RPMI7951 (cell line): ENCODE measurements at regions not wholly inside any gene's neighbourhood (a gene's known extent, or its start where the extent isn't known, plus 50 kb on each side); places are given as distances from the start of the nearest gene placed in this dataset.
"Not testable (repeated sequence)": the region's sequence is repeated elsewhere in the genome, so short reads cannot be mapped to it uniquely, and the experiment has no call there.

ENCODE experiments used
- DNase-seq: peaks from one replicate; pipeline ENCODE4 v3.0.0-alpha.2; 2012; ENCODE audit warnings: low read depth

DNA sequence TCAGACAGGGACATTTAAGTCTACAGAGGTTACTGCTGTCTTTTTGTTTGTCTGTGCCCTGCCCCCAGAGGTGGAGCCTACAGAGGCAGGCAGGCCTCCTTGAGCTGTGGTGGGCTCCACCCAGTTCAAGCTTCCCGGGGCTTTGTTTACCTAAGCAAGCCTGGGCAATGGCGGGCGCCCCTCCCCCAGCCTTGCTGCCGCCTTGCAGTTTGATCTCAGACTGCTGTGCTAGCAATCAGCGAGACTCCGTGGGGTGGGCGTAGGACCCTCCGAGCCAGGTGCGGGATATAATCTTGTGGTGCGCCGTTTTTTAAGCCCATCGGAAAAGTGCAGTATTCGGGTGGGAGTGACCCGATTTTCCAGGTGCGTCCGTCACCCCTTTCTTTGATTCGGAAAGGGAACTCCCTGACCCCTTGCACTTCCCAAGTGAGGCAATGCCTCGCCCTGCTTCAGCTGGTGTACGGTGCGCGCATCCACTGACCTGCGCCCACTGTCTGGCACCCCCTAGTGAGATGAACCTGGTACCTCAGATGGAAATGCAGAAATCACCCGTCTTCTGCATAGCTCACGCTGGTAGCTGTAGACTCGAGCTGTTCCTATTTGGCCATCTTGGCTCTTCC lies 134.1 kb upstream of the KITLG start:
- DNase-seq: not testable (repeated sequence)

DNA sequence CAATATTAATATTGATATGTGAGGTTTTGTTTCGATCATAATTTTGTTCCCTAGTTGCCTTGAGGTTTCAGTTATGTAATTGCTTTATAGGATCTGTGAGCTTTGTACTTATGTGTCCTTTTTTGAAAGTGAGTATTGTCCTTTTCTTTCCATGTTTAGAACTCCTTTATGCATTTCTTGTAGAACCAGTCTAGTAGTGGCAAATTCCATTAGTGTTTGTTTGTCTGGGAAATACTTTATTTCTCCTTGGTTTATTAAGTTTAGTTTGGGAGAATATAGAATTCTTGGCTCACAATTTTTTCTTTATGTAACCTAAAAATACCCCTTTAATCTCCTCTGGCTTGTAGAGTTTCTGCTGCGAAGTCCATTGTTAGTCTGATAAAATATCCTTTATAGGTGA lies 127.5 kb upstream of the KITLG start:
- DNase-seq: no peak

DNA sequence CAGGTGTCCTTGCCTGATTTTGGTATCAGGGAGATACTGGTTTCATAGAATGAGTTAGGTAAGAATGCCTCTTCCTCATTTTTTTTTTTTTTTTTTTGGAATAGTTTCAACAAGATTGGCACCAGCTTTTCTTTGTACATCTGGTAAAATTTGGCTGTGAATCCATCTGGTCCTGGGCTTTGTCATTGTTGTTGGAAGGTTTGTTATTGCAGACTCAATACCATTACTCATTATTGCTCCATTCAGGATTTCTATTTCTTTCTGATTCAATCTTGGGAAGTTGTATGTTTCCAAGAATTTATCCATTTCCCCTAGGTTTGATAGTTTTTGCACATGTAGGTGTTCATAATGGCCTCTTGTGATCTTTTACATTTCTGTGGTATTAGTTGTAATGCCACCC lies 126.0 kb upstream of the KITLG start:
- DNase-seq: no peak

GRCh38 chr12:88703790-88704189 lies 123.5 kb upstream of the KITLG start:
- DNase-seq: peak; percentile 9

DNA sequence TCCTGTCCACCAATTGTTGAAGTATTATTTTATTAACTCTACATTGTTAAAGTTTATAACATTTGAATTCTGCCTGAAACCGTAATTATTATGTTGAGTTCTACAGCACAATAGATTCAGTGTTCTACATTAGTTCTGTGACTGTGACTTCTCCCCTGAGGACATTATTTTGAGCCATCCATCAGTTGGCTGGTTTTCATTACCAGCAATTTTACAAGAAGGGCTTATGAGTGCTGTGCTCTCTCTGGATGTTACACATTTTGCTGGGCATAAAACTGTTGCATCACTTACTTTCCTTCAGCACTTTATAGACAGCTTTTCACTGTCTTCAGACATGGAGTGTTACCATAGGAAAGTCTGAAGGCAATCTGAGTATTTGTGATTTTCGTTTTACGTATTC lies 118.2 kb upstream of the KITLG start:
- peak; percentile 18 for DNase-seq

- DNase-seq: no peak
Measured at GRCh38 chr12:88693837-88694445, 113.7 kb upstream of the KITLG start.

DNA sequence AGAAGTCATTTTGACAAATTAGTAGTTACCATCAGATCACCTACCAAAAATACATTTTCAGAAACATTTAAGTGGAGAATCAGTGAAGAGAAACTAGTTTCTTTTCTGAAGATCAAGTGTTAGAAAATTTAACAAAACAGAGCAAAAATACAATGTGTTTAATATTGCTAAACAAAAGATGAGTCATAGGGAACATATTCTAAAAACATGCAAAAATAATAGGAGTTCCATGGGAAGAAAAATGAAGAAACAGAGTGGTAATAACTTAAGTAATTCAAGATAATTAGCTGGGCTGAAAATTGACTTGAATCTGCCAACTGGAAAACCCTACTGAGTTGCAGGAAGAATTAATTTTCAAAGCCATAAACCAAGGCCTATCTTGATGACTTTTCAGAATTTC lies 111.5 kb upstream of the KITLG start:
- DNase-seq: no peak

GRCh38 chr12:88684610-88685009 lies 104.3 kb upstream of the KITLG start:
- DNase-seq: no peak

DNA sequence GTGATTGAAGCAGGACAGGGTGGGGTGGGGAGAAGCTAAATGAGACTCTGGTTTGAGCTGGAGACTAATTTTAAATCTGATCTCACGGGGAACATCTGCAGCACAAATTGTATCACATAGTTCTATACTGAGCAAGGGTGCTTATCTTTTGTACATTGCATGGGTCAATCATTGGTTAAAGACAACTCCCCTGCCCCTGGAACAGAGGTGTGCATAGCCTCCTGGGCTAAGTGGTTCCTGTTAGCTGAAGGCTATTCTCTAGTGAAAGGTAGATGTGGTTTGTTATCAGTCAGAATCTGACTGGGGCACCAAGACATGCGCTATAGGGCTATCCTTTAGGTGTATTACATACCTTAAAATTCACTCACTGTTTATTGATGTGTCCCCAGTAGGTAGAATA lies 103.9 kb upstream of the KITLG start:
- DNase-seq: no peak

DNA sequence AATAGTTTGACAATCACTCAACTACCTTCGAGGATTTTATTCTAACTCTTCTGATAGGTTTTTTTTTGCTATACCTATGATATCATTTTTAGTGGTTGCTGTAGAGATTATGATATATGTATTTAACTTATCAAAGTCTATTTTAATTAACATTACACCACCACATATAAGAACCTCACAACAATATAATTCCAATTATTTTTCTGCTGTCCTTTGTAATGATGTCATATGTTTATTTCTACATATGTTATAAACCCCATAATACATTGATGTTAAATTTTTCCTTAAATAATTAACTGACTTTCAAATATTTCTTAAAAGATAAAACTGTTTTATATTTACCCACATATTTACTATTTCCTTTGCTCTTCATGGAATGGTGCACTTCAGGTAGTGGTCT lies 103.4 kb upstream of the KITLG start:
- no peak for DNase-seq

GRCh38 chr12:88681271-88681670 lies 101.0 kb upstream of the KITLG start:
- DNase-seq: no peak

DNA sequence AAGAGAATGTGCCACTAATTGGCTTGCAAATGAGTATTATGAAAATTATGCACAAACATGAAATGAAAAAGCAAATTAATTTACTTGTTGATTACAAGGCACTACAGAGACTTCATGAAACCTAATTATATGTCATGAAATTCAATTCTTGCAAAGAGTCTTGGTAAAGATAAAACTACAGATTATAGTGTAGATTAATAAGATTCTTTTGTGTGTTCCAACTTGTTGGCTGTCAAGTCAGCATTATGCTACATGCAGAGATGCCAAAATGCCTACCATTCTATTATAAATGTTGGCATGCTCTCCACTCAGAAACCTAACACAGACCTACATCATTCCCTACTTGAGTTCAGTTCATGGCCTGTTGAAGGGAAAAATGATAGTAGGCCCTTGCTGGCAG lies 97.2 kb upstream of the KITLG start:
- no peak for DNase-seq

- DNase-seq: not testable (repeated sequence)
Measured at GRCh38 chr12:88667615-88668014, 87.3 kb upstream of the KITLG start.

GRCh38 chr12:88665071-88665470 lies 84.8 kb upstream of the KITLG start:
- peak; percentile 22 for DNase-seq

DNA sequence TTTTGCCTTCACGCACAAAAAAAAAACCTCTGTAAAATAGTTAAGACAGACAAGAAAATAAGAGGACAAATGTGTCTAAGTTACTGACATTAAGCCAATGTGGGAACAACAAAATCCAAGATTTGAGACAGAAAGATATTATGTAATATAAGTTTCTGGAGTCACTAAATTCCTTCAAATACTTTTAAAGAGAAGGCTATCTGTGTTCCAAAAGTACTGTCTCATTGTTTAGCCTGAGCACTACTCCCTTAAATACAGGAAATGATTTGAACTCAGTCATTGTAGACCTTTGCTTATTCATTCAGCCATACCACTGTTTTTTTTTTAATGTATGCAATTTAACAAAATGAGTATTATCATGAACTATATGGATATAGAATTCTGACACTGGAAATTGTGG lies 82.7 kb upstream of the KITLG start:
- DNase-seq: no peak

DNA sequence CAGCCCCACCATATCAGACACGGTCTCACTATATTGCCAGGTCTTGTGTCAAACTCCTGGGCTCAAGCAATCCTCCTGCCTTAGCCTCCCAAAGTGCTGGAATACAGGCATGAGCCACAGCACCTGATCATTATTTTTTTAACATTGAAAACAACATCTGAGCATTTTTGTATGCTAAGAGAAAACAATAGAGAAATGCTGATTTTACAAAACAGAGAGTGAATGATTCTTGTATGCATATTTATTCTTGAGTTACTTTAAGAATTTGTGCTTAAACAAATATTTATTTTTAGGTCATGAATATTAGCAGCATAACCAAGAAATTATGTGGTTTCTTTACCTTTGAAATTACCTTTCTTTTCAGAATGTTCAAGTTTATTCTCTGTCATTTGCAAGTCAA lies 81.8 kb upstream of the KITLG start:
- no peak for DNase-seq

- DNase-seq: peak; percentile 37
Measured at GRCh38 chr12:88658009-88658408, 77.7 kb upstream of the KITLG start.

- DNase-seq: no peak
Measured at GRCh38 chr12:88650715-88651114, 70.4 kb upstream of the KITLG start.

- DNase-seq: no peak
Measured at GRCh38 chr12:88648625-88649024, 68.4 kb upstream of the KITLG start.

GRCh38 chr12:88646824-88647223 lies 66.6 kb upstream of the KITLG start:
- DNase-seq: no peak

DNA sequence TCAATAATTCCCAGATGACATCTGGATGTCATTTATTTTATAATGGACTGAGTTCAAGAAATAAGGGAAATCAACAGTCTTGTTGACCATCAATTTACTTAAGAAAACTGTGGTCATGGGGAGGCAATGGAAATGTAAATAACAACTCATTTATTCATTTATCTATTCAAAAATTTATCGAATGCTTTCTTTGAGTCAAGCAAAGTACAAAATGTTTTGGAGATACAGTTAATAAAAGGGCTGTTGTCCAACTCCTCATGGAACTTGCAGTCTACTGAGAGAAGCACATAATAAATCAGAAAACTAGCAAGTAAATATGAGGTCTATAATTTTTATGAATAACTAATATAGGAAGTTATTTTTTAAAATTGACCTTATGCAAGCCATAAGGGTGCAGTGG lies 65.5 kb upstream of the KITLG start:
- DNase-seq: no peak

- no peak for DNase-seq
Measured at GRCh38 chr12:88644946-88645702, 64.9 kb upstream of the KITLG start.

DNA sequence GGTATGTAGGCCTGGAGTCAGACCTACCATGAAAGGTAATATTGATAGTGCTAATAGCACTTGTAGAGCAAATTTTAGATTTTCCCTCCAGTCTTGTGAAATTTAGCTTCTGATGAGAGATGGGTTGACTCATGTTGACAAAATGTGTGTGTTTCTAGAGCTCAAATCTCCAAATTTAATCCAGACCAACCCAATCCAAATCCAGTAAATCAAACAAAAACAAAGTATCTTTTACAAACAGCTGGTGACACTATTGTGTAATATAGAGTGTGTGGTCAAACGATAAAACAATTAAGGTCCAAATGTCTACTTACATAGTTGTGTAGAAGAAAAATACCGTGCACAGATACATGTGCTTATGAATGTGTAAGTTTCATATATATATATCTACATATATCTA lies 63.4 kb upstream of the KITLG start:
- DNase-seq: no peak
